ENCODE measurements at regions not wholly inside any gene's neighbourhood (a gene's known extent, or its start where the extent isn't known, plus 50 kb on each side); places are given as distances from the start of the nearest gene placed in this dataset.

DNA sequence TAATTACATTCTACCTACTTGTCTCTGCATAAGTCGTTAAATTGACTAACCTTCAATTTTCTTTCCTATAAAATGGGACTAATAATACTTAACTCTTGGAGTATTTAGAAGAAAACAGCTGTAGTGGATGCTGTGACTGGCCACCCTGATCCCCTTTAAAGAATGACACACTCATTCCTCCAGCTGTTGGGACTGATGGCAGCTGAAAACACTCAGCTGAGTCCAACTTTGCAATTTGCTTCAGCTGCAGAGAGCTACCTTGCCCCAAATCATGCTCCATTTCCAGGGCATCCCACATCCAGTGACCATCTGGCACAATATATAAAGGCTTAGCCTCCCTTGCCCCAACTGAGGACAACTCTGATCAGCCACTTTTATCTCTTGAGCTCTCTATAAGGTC lies 89.1 kb downstream of the MID1IP1 start:
- H2AK9ac ChIP-seq (replicated peaks; ENCODE audit: low read depth, low read length, poor library complexity), result no peak overlapping the region
- no peak overlapping the region for H2BK5ac ChIP-seq (ENCODE audit: low read depth, low read length, poor library complexity, severe bottlenecking)
- CTCF ChIA-PET, result interaction anchor here (0.7 kb wide), 1 partner anchor 31 kb away, joined by 3 read pairs; no protein-coding TSS in a partner anchor
- ATAC-seq (ENCODE audit: low read depth) (no peak), DNase-seq (no peak)
- in situ Hi-C loops (cut with MboI; ENCODE audit: low sequenced_read_pairs) (no loop called here), intact Hi-C loops (cut with micrococcal nuclease) (no loop called here), dilution Hi-C loops (cut with HindIII; ENCODE audit: low sequenced_read_pairs, unreplicated experiment) (no loop called here)
- no peak overlapping the region for H3K4ac ChIP-seq (ENCODE audit: low read depth, low read length)
- no peak overlapping the region for H4K8ac ChIP-seq (ENCODE audit: low read depth in 2 of 2, low read length in 2 of 2)
- no peaks in the 10 kb centered on the region for H3K79me1 ChIP-seq (ENCODE audit: low read depth in 1 of 2, low read length in 2 of 2)
- no peak overlapping the region for H3K4me2 ChIP-seq (ENCODE audit: low read depth, low read length)
- no peaks in the 10 kb centered on the region for H3K36me3 ChIP-seq (ENCODE audit: control insufficient read depth, insufficient read depth, low read length)
- no peak overlapping the region for H3K14ac ChIP-seq (replicated peaks; ENCODE audit: low read depth, low read length)
- H3K56ac ChIP-seq (ENCODE audit: extremely low read depth, insufficient read depth, low read length), result no peak overlapping the region
- WGBS, 2 experiments (ENCODE audit: extremely low coverage in 2 of 2, insufficient read length in 1 of 2), result no CpG with 5 or more reads among the region's 1 CpG
- no peak for TF ChIP-seq MAFK (IDR thresholded peaks at IDR 0.05; ENCODE audit: low read depth, low read length)
- no peak for TF ChIP-seq RCOR1 (IDR thresholded peaks at IDR 0.05; ENCODE audit: insufficient replicate concordance, low read length)
- TF ChIP-seq, protein P1, sequence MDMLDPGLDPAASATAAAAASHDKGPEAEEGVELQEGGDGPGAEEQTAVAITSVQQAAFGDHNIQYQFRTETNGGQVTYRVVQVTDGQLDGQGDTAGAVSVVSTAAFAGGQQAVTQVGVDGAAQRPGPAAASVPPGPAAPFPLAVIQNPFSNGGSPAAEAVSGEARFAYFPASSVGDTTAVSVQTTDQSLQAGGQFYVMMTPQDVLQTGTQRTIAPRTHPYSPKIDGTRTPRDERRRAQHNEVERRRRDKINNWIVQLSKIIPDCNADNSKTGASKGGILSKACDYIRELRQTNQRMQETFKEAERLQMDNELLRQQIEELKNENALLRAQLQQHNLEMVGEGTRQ (IDR thresholded peaks at IDR 0.05; ENCODE audit: low read depth, low read length), result no peak
- no peak overlapping the region for H4K5ac ChIP-seq (ENCODE audit: low read depth, low read length)
- no peak overlapping the region for H2AK5ac ChIP-seq (ENCODE audit: low read depth, low read length)
- H3K4me1 ChIP-seq (ENCODE audit: control insufficient read depth, insufficient read depth, low read length), result peaks cover 4% of the 10 kb centered on the region
- H3K9me1 ChIP-seq (ENCODE audit: insufficient read depth, low read length), result no peaks in the 10 kb centered on the region
- H4K20me1 ChIP-seq (ENCODE audit: insufficient read depth, low read length), result no peaks in the 10 kb centered on the region
- no peak overlapping the region for H2BK15ac ChIP-seq (ENCODE audit: low read depth, low read length)
- H3K23ac ChIP-seq (ENCODE audit: low read depth, low read length), result no peak overlapping the region
- H3K18ac ChIP-seq (ENCODE audit: low read depth, low read length), result no peak overlapping the region
- H2BK120ac ChIP-seq (ENCODE audit: low read depth, low read length), result no peak overlapping the region
- BruUV-seq (replicated peaks), result no TSS peak
- POLR2A ChIA-PET (ENCODE audit: unreplicated experiment), result no interaction called here
- H3K9me3 ChIP-seq (ENCODE audit: control insufficient read depth, insufficient read depth, low read length), result no peaks in the 10 kb centered on the region
- H2AFZ ChIP-seq (replicated peaks; ENCODE audit: low read length, poor library complexity), result no peak overlapping the region
- no peak overlapping the region for H3K27ac ChIP-seq (ENCODE audit: insufficient read depth, low read length)
- no peak overlapping the region for H2BK20ac ChIP-seq (ENCODE audit: low read depth, low read length)
- H3K4me3 ChIP-seq (ENCODE audit: insufficient read depth, low read depth, low read length), result no peak overlapping the region
- H3K9ac ChIP-seq (ENCODE audit: low read depth, low read length), result no peak overlapping the region
- H4K91ac ChIP-seq (ENCODE audit: insufficient read depth, low read depth, low read length), result no peak overlapping the region
- no peaks in the 10 kb centered on the region for H3K27me3 ChIP-seq (ENCODE audit: control insufficient read depth, insufficient read depth, low read length)

All from IMR-90 (cell line).